ENCODE measurements at regions not wholly inside any gene's neighbourhood (a gene's known extent, or its start where the extent isn't known, plus 50 kb on each side); places are given as distances from the start of the nearest gene placed in this dataset.

DNA sequence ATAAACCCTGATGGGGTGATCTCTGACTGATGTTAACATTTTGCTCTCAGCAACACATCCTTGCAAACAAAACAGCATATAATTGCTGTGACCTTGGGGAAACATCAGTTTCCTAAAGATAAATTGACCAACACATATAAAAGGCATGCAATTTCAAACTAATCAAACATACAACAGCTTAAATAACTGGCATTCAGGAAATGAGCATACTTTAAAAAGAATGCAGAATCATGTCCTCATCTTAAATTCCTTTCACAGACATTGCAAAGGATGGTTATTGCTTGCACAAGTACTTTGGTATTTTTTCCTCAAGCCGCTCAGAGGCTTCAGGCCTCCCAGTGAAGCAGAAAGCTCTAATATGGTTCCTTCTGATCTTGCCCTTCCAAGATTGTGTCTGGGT lies 53.4 kb upstream of the RGS18 start:
- TF ChIP-seq, protein P1, sequence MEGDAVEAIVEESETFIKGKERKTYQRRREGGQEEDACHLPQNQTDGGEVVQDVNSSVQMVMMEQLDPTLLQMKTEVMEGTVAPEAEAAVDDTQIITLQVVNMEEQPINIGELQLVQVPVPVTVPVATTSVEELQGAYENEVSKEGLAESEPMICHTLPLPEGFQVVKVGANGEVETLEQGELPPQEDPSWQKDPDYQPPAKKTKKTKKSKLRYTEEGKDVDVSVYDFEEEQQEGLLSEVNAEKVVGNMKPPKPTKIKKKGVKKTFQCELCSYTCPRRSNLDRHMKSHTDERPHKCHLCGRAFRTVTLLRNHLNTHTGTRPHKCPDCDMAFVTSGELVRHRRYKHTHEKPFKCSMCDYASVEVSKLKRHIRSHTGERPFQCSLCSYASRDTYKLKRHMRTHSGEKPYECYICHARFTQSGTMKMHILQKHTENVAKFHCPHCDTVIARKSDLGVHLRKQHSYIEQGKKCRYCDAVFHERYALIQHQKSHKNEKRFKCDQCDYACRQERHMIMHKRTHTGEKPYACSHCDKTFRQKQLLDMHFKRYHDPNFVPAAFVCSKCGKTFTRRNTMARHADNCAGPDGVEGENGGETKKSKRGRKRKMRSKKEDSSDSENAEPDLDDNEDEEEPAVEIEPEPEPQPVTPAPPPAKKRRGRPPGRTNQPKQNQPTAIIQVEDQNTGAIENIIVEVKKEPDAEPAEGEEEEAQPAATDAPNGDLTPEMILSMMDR (IDR thresholded peaks at IDR 0.05): no peak
- no peak for TF ChIP-seq POLR2AphosphoS5 (IDR thresholded peaks at IDR 0.05; ENCODE audit: insufficient read depth in 1 of 2, low read depth in 1 of 2)

All from vagina (tissue), 2 donors.